Fibroblast of pulmonary artery (primary cell): ENCODE measurements at regions not wholly inside any gene's neighbourhood (a gene's known extent, or its start where the extent isn't known, plus 50 kb on each side); places are given as distances from the start of the nearest gene placed in this dataset.

ENCODE experiments used
- DNase-seq: peaks from one replicate; pipeline ENCODE4 v3.0.0-alpha.2; 2010; ENCODE audit warnings: low read depth
- H3K4me3 ChIP-seq: replicated peaks from 2 replicates; pipeline ENCODE4 v1.5.1; 2011; ENCODE audit warnings: low read depth, mild to moderate bottlenecking, control low read depth, low read length, moderate library complexity
- CTCF ChIP-seq: IDR thresholded peaks from 2 replicates; pipeline ENCODE4 v1.5.1; 2011; ENCODE audit warnings: mild to moderate bottlenecking, control low read depth, low read length, inconsistent platforms; ENCODE audit errors: missing control alignments

- H3K4me3 ChIP-seq: no peak overlapping the region
- no peak for DNase-seq
- no peak for TF ChIP-seq CTCF
These were observed 67.7 kb upstream of the CHST15 start for GRCh38 chr10:124160943-124161582.

- DNase-seq: no peak
- no peak for TF ChIP-seq CTCF
- H3K4me3 ChIP-seq: no peak overlapping the region
These were observed 66.8 kb upstream of the CHST15 start for GRCh38 chr10:124160176-124160575.

- TF ChIP-seq CTCF: no peak
- H3K4me3 ChIP-seq: no peak overlapping the region
- DNase-seq: no peak
These were observed 65.8 kb upstream of the CHST15 start for GRCh38 chr10:124159153-124159552.

GRCh38 chr10:124158592-124158991 is 65.2 kb upstream of the CHST15 start:
- H3K4me3 ChIP-seq: no peak overlapping the region
- DNase-seq: no peak
- TF ChIP-seq CTCF: no peak

- DNase-seq: no peak
- TF ChIP-seq CTCF: no peak
- no peak overlapping the region for H3K4me3 ChIP-seq
These were observed 63.9 kb upstream of the CHST15 start for GRCh38 chr10:124157271-124157681.

GRCh38 chr10:124156524-124157260 is 63.3 kb upstream of the CHST15 start:
- TF ChIP-seq CTCF: no peak
- no peak for DNase-seq

More at GRCh38 chr10:124156524-124157260, 63.3 kb upstream of the CHST15 start:
- H3K4me3 ChIP-seq: no peak overlapping the region
